IMR-90 (cell line): ENCODE measurements at regions not wholly inside any gene's neighbourhood (a gene's known extent, or its start where the extent isn't known, plus 50 kb on each side); places are given as distances from the start of the nearest gene placed in this dataset.

ENCODE experiments used
- ATAC-seq: fragments of 200-7000 bp; cut with Tn5 transposase; 2 replicates; pipeline ENCODE4 v1.9.1; 2020; ENCODE audit warnings: low read depth, mild to moderate bottlenecking, moderate library complexity
- BruUV-seq: library from RNA; stranded (reverse); fragments of 400-500 nt; replicated peaks from 2 replicates; lab custom pipeline; 2021; lab: Mats Ljungman, UMichigan
- CTCF ChIA-PET: fragments of 300-600 bp; formaldehyde crosslinking; extraction: SDS; loops from one replicate; lab custom pipeline; 2021; ENCODE audit warnings: antibody characterized with exemption; lab: Yijun Ruan, JAX
- POLR2A ChIA-PET: fragments of 300-600 bp; sonication (Branson Sonifier 250); formaldehyde crosslinking; loops from one replicate; lab custom pipeline; 2022; ENCODE audit warnings: antibody characterized with exemption; ENCODE audit not compliant: unreplicated experiment; lab: Charles Lee
- DNase-seq: peaks from one replicate; pipeline ENCODE4 v3.0.0; 2013
- H2AFZ ChIP-seq: replicated peaks from 2 replicates; pipeline ENCODE3; 2013; ENCODE audit warnings: low read length, mild to moderate bottlenecking; ENCODE audit not compliant: poor library complexity
- H2AK5ac ChIP-seq: 2 replicates; pipeline ENCODE4 v1.6.1; 2013; ENCODE audit warnings: low read depth, low read length, inconsistent platforms
- H2AK9ac ChIP-seq: replicated peaks from 2 replicates; pipeline ENCODE3; 2013; ENCODE audit warnings: mild to moderate bottlenecking, low read depth, low read length, moderate library complexity; ENCODE audit not compliant: poor library complexity
- H2BK120ac ChIP-seq: 2 replicates; pipeline ENCODE4 v1.6.1; 2013; ENCODE audit warnings: low read depth, low read length, inconsistent platforms
- H2BK15ac ChIP-seq: 3 replicates; pipeline ENCODE4 v1.6.1; 2013; ENCODE audit warnings: low read depth, low read length, inconsistent platforms
- H2BK20ac ChIP-seq: 2 replicates; pipeline ENCODE4 v1.6.1; 2013; ENCODE audit warnings: low read depth, mild to moderate bottlenecking, inconsistent platforms, low read length, moderate library complexity
- H2BK5ac ChIP-seq: 2 replicates; pipeline ENCODE4 v1.6.1; 2013; ENCODE audit warnings: mild to moderate bottlenecking, low read depth, low read length, inconsistent platforms; ENCODE audit not compliant: poor library complexity, severe bottlenecking
- H3K14ac ChIP-seq: replicated peaks from 2 replicates; pipeline ENCODE4 v1.6.1; 2013; ENCODE audit warnings: low read depth, low read length, inconsistent platforms
- H3K18ac ChIP-seq: 2 replicates; pipeline ENCODE4 v1.6.1; 2013; ENCODE audit warnings: low read depth, low read length, control low read depth
- H3K23ac ChIP-seq: 2 replicates; pipeline ENCODE4 v1.6.1; 2013; ENCODE audit warnings: low read depth, low read length, inconsistent platforms
- H3K27ac ChIP-seq: 2 replicates; pipeline ENCODE4 v1.5.1; 2013; ENCODE audit warnings: mild to moderate bottlenecking, control low read depth, low read length; ENCODE audit not compliant: insufficient read depth
- H3K27me3 ChIP-seq: 2 replicates; pipeline ENCODE4 v1.6.1; 2013; ENCODE audit warnings: low read length; ENCODE audit not compliant: control insufficient read depth, insufficient read depth
- H3K36me3 ChIP-seq: 2 replicates; pipeline ENCODE4 v1.6.1; 2013; ENCODE audit warnings: low read length, mixed read lengths; ENCODE audit not compliant: control insufficient read depth, insufficient read depth
- H3K4ac ChIP-seq: 2 replicates; pipeline ENCODE4 v1.6.1; 2013; ENCODE audit warnings: low read depth, low read length, inconsistent platforms
- H3K4me1 ChIP-seq: 2 replicates; pipeline ENCODE4 v1.6.1; 2013; ENCODE audit warnings: low read length, mixed read lengths; ENCODE audit not compliant: control insufficient read depth, insufficient read depth
- H3K4me2 ChIP-seq: 2 replicates; pipeline ENCODE4 v1.6.1; 2013; ENCODE audit warnings: low read depth, mild to moderate bottlenecking, control low read depth, low read length, moderate library complexity
- H3K4me3 ChIP-seq: 2 replicates; pipeline ENCODE4 v1.5.1; 2013; ENCODE audit warnings: low read depth, mild to moderate bottlenecking, control low read depth, low read length, moderate library complexity; ENCODE audit not compliant: insufficient read depth
- H3K56ac ChIP-seq: 2 replicates; pipeline ENCODE4 v1.6.1; 2013; ENCODE audit warnings: low read length, inconsistent platforms; ENCODE audit not compliant: insufficient read depth; ENCODE audit errors: extremely low read depth
- H3K79me1 ChIP-seq, 2 experiments: 2 replicates each; pipeline ENCODE4 v1.6.1; 2013; ENCODE audit warnings: low read length in 2 of 2, inconsistent platforms in 1 of 2, low read depth in 1 of 2
- H3K9ac ChIP-seq: 2 replicates; pipeline ENCODE4 v1.6.1; 2013; ENCODE audit warnings: low read depth, low read length, control low read depth
- H3K9me1 ChIP-seq: 2 replicates; pipeline ENCODE4 v1.6.1; 2013; ENCODE audit warnings: low read length, inconsistent platforms; ENCODE audit not compliant: insufficient read depth
- H3K9me3 ChIP-seq: 2 replicates; pipeline ENCODE4 v1.6.1; 2013; ENCODE audit warnings: low read length; ENCODE audit not compliant: control insufficient read depth, insufficient read depth
- H4K20me1 ChIP-seq: 2 replicates; pipeline ENCODE4 v1.6.1; 2013; ENCODE audit warnings: low read length, inconsistent platforms; ENCODE audit not compliant: insufficient read depth
- H4K5ac ChIP-seq: 2 replicates; pipeline ENCODE4 v1.6.1; 2013; ENCODE audit warnings: mild to moderate bottlenecking, low read depth, low read length, control low read depth
- H4K8ac ChIP-seq, 2 experiments: 2 replicates each; pipeline ENCODE4 v1.6.1; 2013; ENCODE audit warnings: low read depth in 2 of 2, low read length in 2 of 2, control low read depth in 1 of 2, inconsistent platforms in 1 of 2
- H4K91ac ChIP-seq: 2 replicates; pipeline ENCODE4 v1.6.1; 2013; ENCODE audit warnings: low read depth, low read length, inconsistent platforms; ENCODE audit not compliant: insufficient read depth
- BHLHE40 ChIP-seq: fragments of 150-350 bp; IDR thresholded peaks from 2 replicates; pipeline ENCODE4 v1.6.1; 2016; ENCODE audit warnings: mild to moderate bottlenecking, low read depth, low read length
- CEBPB ChIP-seq: IDR thresholded peaks from 2 replicates; pipeline ENCODE4 v1.6.1; 2012; ENCODE audit warnings: low read depth, low read length, improper control_type of control experiment
- CHD1 ChIP-seq: IDR thresholded peaks from 2 replicates; pipeline ENCODE4 v1.6.1; 2012; ENCODE audit warnings: low read depth, low read length, improper control_type of control experiment
- ELK1 ChIP-seq: fragments of 150-350 bp; IDR thresholded peaks from 2 replicates; pipeline ENCODE4 v1.6.1; 2016; ENCODE audit warnings: low read depth, mild to moderate bottlenecking, low read length, moderate library complexity, borderline replicate concordance
- MAFK ChIP-seq: IDR thresholded peaks from 2 replicates; pipeline ENCODE4 v1.6.1; 2012; ENCODE audit warnings: low read depth, low read length, improper control_type of control experiment
- MAZ ChIP-seq: IDR thresholded peaks from 2 replicates; pipeline ENCODE4 v1.6.1; 2012; ENCODE audit warnings: low read depth, mild to moderate bottlenecking, low read length, improper control_type of control experiment, moderate library complexity, borderline replicate concordance
- MXI1 ChIP-seq: IDR thresholded peaks from 2 replicates; pipeline ENCODE4 v1.6.1; 2012; ENCODE audit warnings: low read depth, mild to moderate bottlenecking, low read length, moderate library complexity, borderline replicate concordance
- NFE2L2 ChIP-seq: fragments of 150-350 bp; IDR thresholded peaks from 2 replicates; pipeline ENCODE4 v1.6.1; 2016; ENCODE audit warnings: low read depth, mild to moderate bottlenecking, low read length
- POLR2A ChIP-seq: IDR thresholded peaks from 2 replicates; pipeline ENCODE4 v1.6.1; 2012; ENCODE audit warnings: mild to moderate bottlenecking, low read depth, low read length
- RAD21 ChIP-seq: IDR thresholded peaks from 2 replicates; pipeline ENCODE4 v1.6.1; 2012; ENCODE audit warnings: low read length, improper control_type of control experiment
- SMC3 ChIP-seq: fragments of 150-350 bp; IDR thresholded peaks from 2 replicates; pipeline ENCODE4 v1.6.1; 2016; ENCODE audit warnings: low read depth, mild to moderate bottlenecking, antibody characterized with exemption, low read length, moderate library complexity
- USF2 ChIP-seq: fragments of 150-350 bp; IDR thresholded peaks from 2 replicates; pipeline ENCODE4 v1.6.1; 2017; ENCODE audit warnings: mild to moderate bottlenecking, antibody characterized with exemption, low read length, low read depth
- WGBS, 2 experiments: methylation state at CpG; one replicate each; pipeline versions ENCODE4 v1.1.5 to v1.1.7; 2013; ENCODE audit warnings: missing lambda C conversion rate in 2 of 2; ENCODE audit not compliant: insufficient read length in 1 of 2; ENCODE audit errors: extremely low coverage in 2 of 2; 5-methylcytosine and 5-hydroxymethylcytosine counted together
- dilution Hi-C: fragments of 300-500 bp; cut with HindIII; formaldehyde crosslinking; loops from one replicate; pipeline ENCODE4 v1.14.3; 2018; ENCODE audit warnings: low sequenced_read_pairs; ENCODE audit not compliant: unreplicated experiment
- in situ Hi-C: fragments of 300-500 bp; cut with MboI; formaldehyde crosslinking; loops from 3 replicates; pipeline ENCODE4 v1.14.3; 2019; ENCODE audit warnings: low sequenced_read_pairs, inconsistent platforms, mixed read lengths
- intact Hi-C: fragments of 100-400 bp; cut with micrococcal nuclease; formaldehyde crosslinking; loops from 2 replicates; pipeline ENCODE4 v1.10.0; 2022

- dilution Hi-C loops (no loop called here), in situ Hi-C loops (no loop called here), intact Hi-C loops (no loop called here)
- Histone ChIP-seq H3K56ac (no peak overlapping the region), H3K9me3 (peaks cover 2% of the 10 kb centered on the region; the same call in 1 of the 2 replicates), H3K14ac (no peak overlapping the region), H3K27me3 (no peaks in the 10 kb centered on the region), H3K36me3 (no peaks in the 10 kb centered on the region), H3K27ac (no peak overlapping the region), H3K18ac (no peak overlapping the region), H3K4me2 (no peak overlapping the region), H2BK120ac (no peak overlapping the region), H4K91ac (no peak overlapping the region), H2AK9ac (no peak overlapping the region), H3K9me1 (no peaks in the 10 kb centered on the region), H4K5ac (no peak overlapping the region), H3K4ac (no peak overlapping the region), H3K9ac (no peak overlapping the region), H3K4me3 (no peak overlapping the region), H4K8ac (no peak overlapping the region), H4K20me1 (no peaks in the 10 kb centered on the region), H2AFZ (no peak overlapping the region), H3K23ac (no peak overlapping the region), H2AK5ac (no peak overlapping the region), H2BK15ac (no peak overlapping the region), H3K79me1 (no peaks in the 10 kb centered on the region), H2BK20ac (no peak overlapping the region), H3K4me1 (no peaks in the 10 kb centered on the region), H2BK5ac (no peak overlapping the region)
- TF ChIP-seq MXI1 (no peak), USF2 (no peak), MAZ (no peak), RAD21 (no peak), MAFK (no peak), CEBPB (no peak), NFE2L2 (no peak), CHD1 (no peak), POLR2A (no peak), ELK1 (no peak), BHLHE40 (no peak), SMC3 (no peak)
- no peak for ATAC-seq
- POLR2A ChIA-PET, result no interaction called here
- BruUV-seq, result no TSS peak
- no peak for DNase-seq
- CTCF ChIA-PET, result no interaction called here
- no CpG with 5 or more reads among the region's 5 CpGs for WGBS, 2 experiments
These were observed 313.1 kb upstream of the TACR3 start for GRCh38 chr4:104032896-104033295.
